PC-3 (cell line): ENCODE measurements at regions not wholly inside any gene's neighbourhood (a gene's known extent, or its start where the extent isn't known, plus 50 kb on each side); places are given as distances from the start of the nearest gene placed in this dataset.

ENCODE experiments used
- ATAC-seq: fragments of 200-7000 bp; cut with Tn5 transposase; 2 replicates; pipeline ENCODE4 v1.9.1; 2020; ENCODE audit warnings: mild to moderate bottlenecking, moderate library complexity
- BruUV-seq: library from RNA; stranded (reverse); fragments of 400-500 nt; replicated peaks from 2 replicates; lab custom pipeline; 2021; lab: Mats Ljungman, UMichigan
- CTCF ChIA-PET: fragments of 300-600 bp; sonication (Branson Sonifier 250); formaldehyde crosslinking; loops from one replicate; lab custom pipeline; 2022; ENCODE audit warnings: antibody characterized with exemption; lab: Charles Lee
- POLR2A ChIA-PET: fragments of 300-600 bp; sonication (Branson Sonifier 250); formaldehyde crosslinking; loops from one replicate; lab custom pipeline; 2022; ENCODE audit warnings: antibody characterized with exemption; ENCODE audit not compliant: unreplicated experiment; lab: Charles Lee
- DNase-seq: peaks from one replicate; pipeline ENCODE4 v3.0.0-alpha.2; 2015
- H2AFZ ChIP-seq: fragments of 300-600 bp; sonication (generic); 2 replicates; pipeline ENCODE4 v1.6.0; 2016; ENCODE audit warnings: antibody characterized with exemption, low read length
- H3F3A ChIP-seq: fragments of 300-600 bp; sonication (generic); one replicate; pipeline ENCODE4 v1.6.0; 2017; ENCODE audit warnings: antibody characterized with exemption, low read length, control low read depth, mild to moderate bottlenecking; ENCODE audit not compliant: unreplicated experiment
- H3K27ac ChIP-seq: fragments of 300-600 bp; sonication (generic); 2 replicates; pipeline ENCODE4 v1.5.1; 2016; ENCODE audit warnings: mild to moderate bottlenecking, low read length
- H3K27me3 ChIP-seq: fragments of 300-600 bp; sonication (generic); 2 replicates; pipeline ENCODE4 v1.6.1; 2016; ENCODE audit warnings: low read length, mixed read lengths
- H3K36me3 ChIP-seq: fragments of 300-600 bp; sonication (generic); 2 replicates; pipeline ENCODE4 v1.6.1; 2016; ENCODE audit warnings: low read depth, mixed run types, low read length, mixed read lengths
- H3K4me1 ChIP-seq: fragments of 300-600 bp; sonication (generic); 2 replicates; pipeline ENCODE4 v1.5.1; 2016; ENCODE audit warnings: low read length; ENCODE audit not compliant: insufficient read depth
- H3K4me2 ChIP-seq: fragments of 300-600 bp; sonication (generic); 2 replicates; pipeline ENCODE4 v1.6.0; 2016; ENCODE audit warnings: low read length
- H3K4me3 ChIP-seq: fragments of 300-600 bp; sonication (generic); 2 replicates; pipeline ENCODE4 v1.5.1; 2016; ENCODE audit warnings: mild to moderate bottlenecking, low read length, mixed read lengths
- H3K79me2 ChIP-seq: fragments of 300-600 bp; sonication (generic); 2 replicates; pipeline ENCODE4 v1.6.1; 2017; ENCODE audit warnings: low read length, mixed read lengths
- H3K9ac ChIP-seq: fragments of 300-600 bp; sonication (generic); 2 replicates; pipeline ENCODE4 v1.6.0; 2016; ENCODE audit warnings: mild to moderate bottlenecking, low read length
- H3K9me2 ChIP-seq: fragments of 300-600 bp; sonication (generic); replicated peaks from 2 replicates; pipeline ENCODE4 v1.6.1; 2016; ENCODE audit warnings: mixed run types, low read length, mixed read lengths
- H3K9me3 ChIP-seq: fragments of 300-600 bp; sonication (generic); 2 replicates; pipeline ENCODE4 v1.6.1; 2016; ENCODE audit warnings: low read length, mixed read lengths
- H4K20me1 ChIP-seq: fragments of 300-600 bp; sonication (generic); 2 replicates; pipeline ENCODE4 v1.6.1; 2016; ENCODE audit warnings: low read length, mixed read lengths
- EZH2 ChIP-seq: fragments of 300-600 bp; sonication (generic); IDR thresholded peaks from one replicate; pipeline ENCODE4 v1.6.1; 2017; ENCODE audit warnings: antibody characterized with exemption, mild to moderate bottlenecking, low read length; ENCODE audit not compliant: unreplicated experiment
- EZH2phosphoT487 ChIP-seq: fragments of 300-600 bp; sonication (generic); IDR thresholded peaks from 2 replicates; pipeline ENCODE4 v1.6.1; 2018; ENCODE audit warnings: mild to moderate bottlenecking, antibody characterized with exemption, low read length, borderline replicate concordance
- intact Hi-C: fragments of 100-400 bp; cut with micrococcal nuclease; formaldehyde crosslinking; loops from 2 replicates; pipeline ENCODE4 v1.9.0; 2023
- TF ChIP-seq, protein P1 (sequence below): fragments of 300-600 bp; sonication (generic); conservative IDR thresholded peaks from 2 replicates; pipeline ENCODE4 v1.5.1; 2017; ENCODE audit warnings: antibody characterized with exemption, low read depth, mild to moderate bottlenecking, low read length

DNA sequence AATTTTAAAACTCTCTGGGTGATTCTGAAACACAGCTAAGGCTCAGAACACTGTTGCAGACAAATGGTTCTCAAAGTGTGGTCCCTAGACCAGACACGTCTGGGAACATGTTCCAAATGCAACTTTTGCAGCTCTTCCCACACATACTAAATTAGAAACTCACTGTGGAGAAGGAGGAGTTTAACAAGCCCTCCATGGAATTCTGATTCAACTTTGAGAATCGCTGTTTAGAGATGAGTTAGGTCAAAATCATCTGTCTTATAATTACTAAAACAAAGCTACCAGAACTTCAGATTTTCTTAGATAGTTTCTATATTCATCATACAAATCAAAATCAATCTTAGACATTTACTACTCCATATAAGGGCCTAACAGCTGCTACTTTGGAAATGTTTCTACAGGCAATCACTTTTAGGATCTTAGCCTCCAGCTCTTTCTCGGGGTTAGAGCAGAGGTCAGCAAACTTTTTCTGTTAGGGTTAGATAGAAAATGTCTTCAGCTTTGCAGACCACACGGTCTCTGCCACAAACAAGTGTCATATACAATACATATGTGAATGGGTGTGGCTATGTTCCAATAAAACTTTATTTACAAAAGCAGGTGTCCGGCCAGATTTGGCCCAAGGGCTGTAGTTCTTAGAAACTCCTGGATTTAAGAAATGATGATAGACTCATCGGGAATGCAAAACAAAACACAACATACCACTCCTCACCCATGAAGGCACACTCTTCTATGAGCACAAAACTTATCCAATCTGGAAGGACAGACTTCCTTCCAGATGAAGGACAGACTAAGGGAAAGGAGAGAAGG lies 50.0 kb upstream of the ARHGAP18 start:
- no peak for ATAC-seq
- no peaks in the 10 kb centered on the region for H3K79me2 ChIP-seq
- H2AFZ ChIP-seq: no peak overlapping the region
- TF ChIP-seq EZH2 (no peak), EZH2phosphoT487 (no peak)
- TF ChIP-seq, protein P1, sequence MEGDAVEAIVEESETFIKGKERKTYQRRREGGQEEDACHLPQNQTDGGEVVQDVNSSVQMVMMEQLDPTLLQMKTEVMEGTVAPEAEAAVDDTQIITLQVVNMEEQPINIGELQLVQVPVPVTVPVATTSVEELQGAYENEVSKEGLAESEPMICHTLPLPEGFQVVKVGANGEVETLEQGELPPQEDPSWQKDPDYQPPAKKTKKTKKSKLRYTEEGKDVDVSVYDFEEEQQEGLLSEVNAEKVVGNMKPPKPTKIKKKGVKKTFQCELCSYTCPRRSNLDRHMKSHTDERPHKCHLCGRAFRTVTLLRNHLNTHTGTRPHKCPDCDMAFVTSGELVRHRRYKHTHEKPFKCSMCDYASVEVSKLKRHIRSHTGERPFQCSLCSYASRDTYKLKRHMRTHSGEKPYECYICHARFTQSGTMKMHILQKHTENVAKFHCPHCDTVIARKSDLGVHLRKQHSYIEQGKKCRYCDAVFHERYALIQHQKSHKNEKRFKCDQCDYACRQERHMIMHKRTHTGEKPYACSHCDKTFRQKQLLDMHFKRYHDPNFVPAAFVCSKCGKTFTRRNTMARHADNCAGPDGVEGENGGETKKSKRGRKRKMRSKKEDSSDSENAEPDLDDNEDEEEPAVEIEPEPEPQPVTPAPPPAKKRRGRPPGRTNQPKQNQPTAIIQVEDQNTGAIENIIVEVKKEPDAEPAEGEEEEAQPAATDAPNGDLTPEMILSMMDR: no peak
- no peaks in the 10 kb centered on the region for H3K4me1 ChIP-seq
- no peak overlapping the region for H3K9ac ChIP-seq
- H3K4me3 ChIP-seq: no peak overlapping the region
- ChIA-PET POLR2A (no interaction called here), CTCF (no interaction called here)
- no peaks in the 10 kb centered on the region for H3K9me3 ChIP-seq
- BruUV-seq: no TSS peak
- no peaks in the 10 kb centered on the region for H3F3A ChIP-seq
- no peak overlapping the region for H3K4me2 ChIP-seq
- no peak for DNase-seq
- no peaks in the 10 kb centered on the region for H3K36me3 ChIP-seq
- no peaks in the 10 kb centered on the region for H4K20me1 ChIP-seq
- H3K27me3 ChIP-seq: no peaks in the 10 kb centered on the region
- intact Hi-C loops: no loop called here
- H3K9me2 ChIP-seq: no peaks in the 10 kb centered on the region
- H3K27ac ChIP-seq: no peak overlapping the region
